Heart left ventricle (tissue), 16 donors: ENCODE measurements at regions not wholly inside any gene's neighbourhood (a gene's known extent, or its start where the extent isn't known, plus 50 kb on each side); places are given as distances from the start of the nearest gene placed in this dataset.

Experiments
- ATAC-seq, 4 donors: fragments of 200-7000 bp; cut with Tn5 transposase; one replicate each; pipeline ENCODE4 v1.9.1; 2020 to 2022; ENCODE audit warnings: moderate library complexity in 4 of 4, mild to moderate bottlenecking in 3 of 4, moderate number of reproducible peaks in 1 of 4
- DNase-seq, 5 donors: peaks; one replicate each; pipeline ENCODE4 v3.0.0-alpha.2; 2020
- H3K27ac ChIP-seq, 12 donors: fragments of 200-600 bp; sonication (generic) in 4 of 12; one replicate each; pipeline versions ENCODE4 v1.5.0 to v1.8.0; 2016 to 2022; ENCODE audit warnings: mild to moderate bottlenecking in 2 of 12
- H3K27me3 ChIP-seq, 9 donors: fragments of 200-600 bp; sonication (generic) in 2 of 9; one replicate each; pipeline versions ENCODE4 v1.5.1 to v1.8.0; 2016 to 2022; ENCODE audit warnings: mild to moderate bottlenecking in 3 of 9
- H3K36me3 ChIP-seq, 9 donors: fragments of 200-600 bp; sonication (generic) in 2 of 9; one replicate each; pipeline versions ENCODE4 v1.5.0 to v1.8.0; 2018 to 2022; ENCODE audit warnings: mild to moderate bottlenecking in 2 of 9
- H3K4me1 ChIP-seq, 12 donors: fragments of 200-600 bp; sonication (generic) in 4 of 12; one replicate each; pipeline versions ENCODE4 v1.5.0 to v1.8.0; 2016 to 2022; ENCODE audit warnings: mild to moderate bottlenecking in 3 of 12
- H3K4me3 ChIP-seq, 12 donors: fragments of 200-600 bp; sonication (generic) in 4 of 12; one replicate each; pipeline versions ENCODE4 v1.5.0 to v1.8.0; 2017 to 2022; ENCODE audit warnings: mild to moderate bottlenecking in 9 of 12, moderate library complexity in 4 of 12
- H3K9me3 ChIP-seq, 12 donors: fragments of 200-600 bp; sonication (generic) in 4 of 12; one replicate each; pipeline versions ENCODE4 v1.5.0 to v1.8.0; 2016 to 2022; ENCODE audit warnings: mild to moderate bottlenecking in 1 of 12
- POLR2A ChIP-seq, 2 donors: fragments of 450-650 bp; IDR thresholded peaks; one replicate each; pipeline ENCODE4 v1.6.1; 2017; ENCODE audit warnings: antibody characterized with exemption in 2 of 2, mild to moderate bottlenecking in 2 of 2, moderate library complexity in 2 of 2
- WGBS, 4 donors: extraction: QIAGEN DNeasy Blood & Tissue Kit in 2 of 4; methylation state at CpG; one replicate each; pipeline versions ENCODE4 v1.1.5 to v1.1.7; 2013 to 2018; 5-methylcytosine and 5-hydroxymethylcytosine counted together
- intact Hi-C, 10 donors: fragments of 100-400 bp; cut with DNase I; formaldehyde crosslinking; loops; one replicate each; pipeline versions ENCODE4 v1.11.1 to v1.14.2; 2022
- TF ChIP-seq, protein P1 (sequence below), 12 donors: fragments of 200-600 bp; sonication (generic) in 4 of 12; IDR thresholded peaks; one replicate each; pipeline versions ENCODE4 v1.5.0 to v1.8.0; 2018 to 2022; ENCODE audit warnings: antibody characterized with exemption in 12 of 12, mild to moderate bottlenecking in 5 of 12
- donor health status: ischemic (EF 13 %, LVEDD 7.1; RV severe dilation, severe dysfunction).
- donor health status: healthy with polysubstance abuse.
- donor health status: DM: no; HTN: yes; CAD: no.
- donor health status: DM: no; HTN: no; CAD: no.
- donor health status: ischemic (EF 25% LVEDD 6.9; RV normal size, moderate dysfunction).
- donor health status: ischemic (EF 25% LVEDD 5.7; RV mildly dilated, moderate dysfunction).
- donor health status: healthy.
- donor health status: DM: yes; HTN: yes; CAD: no.
- donor health status: ischemic (EF 35%, LVEDD 5.7; RV mildly dilated, moderate dysfunction).
- donor health status: nonischemic (EF 11% LVEDD 7.7; RV severe dilation, severe dysfunction).
- donor health status: DM: yes; HTN: yes; CAD: no.
- donor health status: PGD.
- donor health status: ischemic (EF 29% LVEDD 5.4; RV normal size, mild dysfunction).
- donor health status: nonischemic (EF 23%, LVEDD 6.1; RV moderate dilation, normal function).

DNA sequence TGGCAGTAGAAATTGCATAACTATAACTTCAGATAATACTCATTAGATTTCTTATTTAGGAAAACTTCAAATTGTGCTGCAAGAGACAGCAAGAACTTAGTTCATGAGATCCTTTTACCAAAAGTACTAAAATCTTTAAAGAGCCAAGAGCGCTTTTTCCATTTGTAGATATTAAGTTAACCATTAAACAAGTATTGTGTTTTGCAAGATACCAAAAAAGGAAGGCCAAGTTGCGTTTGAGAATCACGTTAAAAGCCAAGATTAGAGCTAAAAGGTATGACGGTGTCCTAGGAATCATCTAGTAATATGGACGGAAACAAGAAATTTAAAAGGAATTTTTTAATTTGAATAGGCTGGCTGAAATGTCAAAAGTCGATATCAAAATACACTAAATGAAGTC, 361.3 kb upstream of the LYPLAL1 start:
- Histone ChIP-seq H3K36me3 (no peaks in the 10 kb centered on the region), H3K9me3 (no peaks in the 10 kb centered on the region), H3K27me3 (peaks cover 0 to 4% (median 0%) of the 10 kb centered on the region in 9 donors), H3K4me3 (no peak overlapping the region), H3K27ac (peak overlapping the region in 1 of 12 donors; percentile 32), H3K4me1 (peaks cover 0 to 21% (median 2%) of the 10 kb centered on the region in 12 donors)
- no peak for DNase-seq
- intact Hi-C loops, result no loop called here
- TF ChIP-seq, protein P1, sequence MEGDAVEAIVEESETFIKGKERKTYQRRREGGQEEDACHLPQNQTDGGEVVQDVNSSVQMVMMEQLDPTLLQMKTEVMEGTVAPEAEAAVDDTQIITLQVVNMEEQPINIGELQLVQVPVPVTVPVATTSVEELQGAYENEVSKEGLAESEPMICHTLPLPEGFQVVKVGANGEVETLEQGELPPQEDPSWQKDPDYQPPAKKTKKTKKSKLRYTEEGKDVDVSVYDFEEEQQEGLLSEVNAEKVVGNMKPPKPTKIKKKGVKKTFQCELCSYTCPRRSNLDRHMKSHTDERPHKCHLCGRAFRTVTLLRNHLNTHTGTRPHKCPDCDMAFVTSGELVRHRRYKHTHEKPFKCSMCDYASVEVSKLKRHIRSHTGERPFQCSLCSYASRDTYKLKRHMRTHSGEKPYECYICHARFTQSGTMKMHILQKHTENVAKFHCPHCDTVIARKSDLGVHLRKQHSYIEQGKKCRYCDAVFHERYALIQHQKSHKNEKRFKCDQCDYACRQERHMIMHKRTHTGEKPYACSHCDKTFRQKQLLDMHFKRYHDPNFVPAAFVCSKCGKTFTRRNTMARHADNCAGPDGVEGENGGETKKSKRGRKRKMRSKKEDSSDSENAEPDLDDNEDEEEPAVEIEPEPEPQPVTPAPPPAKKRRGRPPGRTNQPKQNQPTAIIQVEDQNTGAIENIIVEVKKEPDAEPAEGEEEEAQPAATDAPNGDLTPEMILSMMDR (IDR thresholded peaks at IDR 0.05), result no peak
- no peak for TF ChIP-seq POLR2A (IDR thresholded peaks at IDR 0.05)
- no peak for ATAC-seq
- 94 to 96% (median 95%) methylated on average over 6 of the region's 6 CpGs for WGBS, 4 donors

DNA sequence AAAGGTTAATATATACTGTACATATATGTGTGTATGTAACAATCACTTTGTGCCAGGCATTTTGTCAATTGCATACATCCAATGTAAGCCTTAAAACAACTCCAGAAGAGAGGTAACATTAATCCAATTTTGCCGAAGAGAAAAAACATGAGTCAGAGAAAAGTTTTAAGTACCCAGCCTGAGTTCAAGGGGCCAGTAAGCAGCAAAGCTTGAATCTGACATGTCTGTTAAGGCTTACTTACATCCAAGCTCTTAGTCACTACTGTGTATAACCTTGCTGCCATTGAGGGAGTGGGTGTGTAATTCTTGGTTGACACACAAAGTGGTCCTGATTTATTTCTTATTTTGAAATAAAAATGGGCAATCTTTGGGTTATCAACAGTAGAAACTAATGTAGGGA, 360.4 kb upstream of the LYPLAL1 start:
- ATAC-seq, result no peak
- WGBS, 4 donors, result 87 to 92% (median 88%) methylated on average over 1 of the region's 1 CpG
- no peaks in the 10 kb centered on the region for H3K9me3 ChIP-seq
- H3K27me3 ChIP-seq, result no peaks in the 10 kb centered on the region
- peaks cover 0 to 21% (median 2%) of the 10 kb centered on the region in 12 donors for H3K4me1 ChIP-seq
- no peak for TF ChIP-seq POLR2A (IDR thresholded peaks at IDR 0.05)
- TF ChIP-seq, protein P1 (IDR thresholded peaks at IDR 0.05), result no peak
- no peaks in the 10 kb centered on the region for H3K36me3 ChIP-seq
- no peak overlapping the region for H3K4me3 ChIP-seq
- intact Hi-C loops, result no loop called here
- DNase-seq, result no peak
- no peak overlapping the region for H3K27ac ChIP-seq

DNA sequence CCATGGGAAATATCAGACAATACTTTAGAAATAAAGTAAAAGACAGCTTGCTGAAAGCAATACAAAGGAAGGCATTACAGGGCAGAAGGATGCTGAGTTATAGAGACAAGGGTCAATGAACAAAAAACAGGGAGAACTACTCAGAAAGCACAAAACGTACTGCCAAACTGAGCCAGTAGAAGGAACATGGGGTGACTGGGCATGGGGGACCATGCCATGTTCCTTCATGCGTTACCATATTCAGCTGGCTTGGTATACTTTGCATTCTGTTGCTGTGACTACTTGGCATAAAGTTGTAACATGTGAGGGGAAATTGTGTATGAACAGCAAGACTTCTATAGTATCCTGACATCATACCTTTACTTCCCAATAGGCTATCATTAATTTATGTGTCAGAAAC, 358.6 kb upstream of the LYPLAL1 start:
- H3K27ac ChIP-seq, result no peak overlapping the region
- intact Hi-C loops, result no loop called here
- 90 to 93% (median 92%) methylated on average over 2 of the region's 2 CpGs for WGBS, 4 donors
- no peak for ATAC-seq
- H3K4me1 ChIP-seq, result peaks cover 0 to 16% (median 2%) of the 10 kb centered on the region in 12 donors
- no peak for DNase-seq
- no peaks in the 10 kb centered on the region for H3K27me3 ChIP-seq
- no peaks in the 10 kb centered on the region for H3K36me3 ChIP-seq
- TF ChIP-seq, protein P1 (IDR thresholded peaks at IDR 0.05), result no peak
- TF ChIP-seq POLR2A (IDR thresholded peaks at IDR 0.05), result no peak
- no peaks in the 10 kb centered on the region for H3K9me3 ChIP-seq
- no peak overlapping the region for H3K4me3 ChIP-seq

DNA sequence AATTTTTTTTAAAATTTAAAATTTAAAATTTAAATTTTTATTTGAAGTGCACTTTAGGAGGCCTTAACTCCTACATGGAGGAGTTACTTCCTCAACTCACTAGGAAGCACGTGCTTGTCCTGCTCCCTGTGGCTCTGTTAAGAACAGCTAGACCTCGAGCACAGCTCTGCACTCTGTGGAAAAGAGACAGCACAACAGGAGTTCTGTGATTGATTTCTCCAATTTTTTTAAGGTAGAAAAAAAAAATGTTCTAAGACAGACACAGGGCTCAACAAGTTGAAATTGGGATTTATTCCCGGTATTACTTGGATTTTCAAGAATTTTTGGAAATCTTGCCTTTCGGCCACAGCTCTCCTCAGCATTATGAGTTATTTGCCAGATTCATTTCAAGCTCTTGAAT, 356.6 kb upstream of the LYPLAL1 start:
- ATAC-seq, result peak in 2 of 4 donors; percentile 39 to 46
- no peaks in the 10 kb centered on the region for H3K9me3 ChIP-seq
- 71 to 80% (median 73%) methylated on average over 4 of the region's 4 CpGs for WGBS, 4 donors

More for the DNA sequence above, 356.6 kb upstream of the LYPLAL1 start:
- TF ChIP-seq POLR2A (IDR thresholded peaks at IDR 0.05), result no peak
- TF ChIP-seq, protein P1 (IDR thresholded peaks at IDR 0.05), result no peak
- intact Hi-C loops, result no loop called here
- Histone ChIP-seq H3K36me3 (no peaks in the 10 kb centered on the region), H3K27me3 (no peaks in the 10 kb centered on the region), H3K4me1 (peaks cover 0 to 2% (median 0%) of the 10 kb centered on the region in 12 donors), H3K4me3 (no peak overlapping the region), H3K27ac (peak overlapping the region in 3 of 12 donors; percentile 15 to 39 (median 18))
- DNase-seq, result no peak
